Left lung (tissue), 4 donors: ENCODE measurements at regions not wholly inside any gene's neighbourhood (a gene's known extent, or its start where the extent isn't known, plus 50 kb on each side); places are given as distances from the start of the nearest gene placed in this dataset.

ENCODE experiments used
- ATAC-seq: fragments of 200-7000 bp; cut with Tn5 transposase; one replicate; pipeline ENCODE4 v1.9.1; 2020; ENCODE audit warnings: moderate library complexity
- DNase-seq, 4 donors: peaks; one replicate each; pipeline ENCODE4 v3.0.0-alpha.2; 2013 to 2020
- H3K27ac ChIP-seq, 2 donors: fragments of 200-600 bp; sonication (generic) in 1 of 2; one replicate each; pipeline versions ENCODE4 v1.5.0 to v1.8.0; 2020 to 2021
- H3K27me3 ChIP-seq, 2 donors: fragments of 200-600 bp; sonication (generic) in 1 of 2; one replicate each; pipeline versions ENCODE4 v1.5.0 to v1.8.0; 2020 to 2021
- H3K36me3 ChIP-seq, 2 donors: fragments of 200-600 bp; sonication (generic) in 1 of 2; one replicate each; pipeline versions ENCODE4 v1.5.0 to v1.8.0; 2020 to 2021
- H3K4me1 ChIP-seq, 2 donors: fragments of 200-600 bp; one replicate each; pipeline ENCODE4 v1.8.0; 2021
- H3K4me3 ChIP-seq, 2 donors: fragments of 200-600 bp; sonication (generic) in 1 of 2; one replicate each; pipeline versions ENCODE4 v1.5.0 to v1.8.0; 2020 to 2021; ENCODE audit warnings: mild to moderate bottlenecking in 1 of 2
- H3K9me3 ChIP-seq, 2 donors: fragments of 200-600 bp; sonication (generic) in 1 of 2; one replicate each; pipeline versions ENCODE4 v1.5.0 to v1.8.0; 2020 to 2021
- intact Hi-C, 2 donors: fragments of 100-400 bp; cut with DNase I; formaldehyde crosslinking; loops; one replicate each; pipeline versions ENCODE4 v1.11.2 to v1.14.2; 2022
- TF ChIP-seq, protein P1 (sequence below), 2 donors: fragments of 200-600 bp; sonication (generic) in 1 of 2; IDR thresholded peaks; one replicate each; pipeline versions ENCODE4 v1.5.0 to v1.8.0; 2021; ENCODE audit warnings: antibody characterized with exemption in 2 of 2
- donor health status: DM: no; HTN: yes; CAD: no.
- donor health status: DM: no; HTN: no; CAD: no.

DNA sequence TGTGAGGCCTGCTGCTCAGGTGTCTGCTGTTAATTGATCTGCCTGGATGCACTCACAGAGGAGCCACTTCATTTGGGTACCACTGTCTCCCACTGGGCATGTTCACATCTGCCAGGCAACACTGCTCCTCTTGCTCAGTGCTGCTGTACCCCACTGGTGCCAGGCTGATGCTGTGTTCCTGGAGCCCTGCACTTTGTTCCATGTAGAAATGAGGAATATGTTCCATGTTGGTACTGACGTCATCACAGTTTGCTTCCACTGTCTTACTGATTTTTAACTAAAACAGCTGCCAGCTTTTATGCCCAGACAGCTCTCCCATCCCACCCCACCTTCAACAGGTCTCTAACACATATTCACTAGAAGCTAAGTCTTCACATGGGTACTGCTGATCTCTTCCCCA, 355.7 kb downstream of the LRRC70 start:
- Histone ChIP-seq H3K27me3 (no peaks in the 10 kb centered on the region), H3K9me3 (no peaks in the 10 kb centered on the region), H3K27ac (no peak overlapping the region), H3K36me3 (no peaks in the 10 kb centered on the region), H3K4me1 (peaks cover 0 to 5% of the 10 kb centered on the region in 2 donors), H3K4me3 (no peak overlapping the region)
- no peak for DNase-seq
- intact Hi-C loops = no loop called here
- TF ChIP-seq, protein P1, sequence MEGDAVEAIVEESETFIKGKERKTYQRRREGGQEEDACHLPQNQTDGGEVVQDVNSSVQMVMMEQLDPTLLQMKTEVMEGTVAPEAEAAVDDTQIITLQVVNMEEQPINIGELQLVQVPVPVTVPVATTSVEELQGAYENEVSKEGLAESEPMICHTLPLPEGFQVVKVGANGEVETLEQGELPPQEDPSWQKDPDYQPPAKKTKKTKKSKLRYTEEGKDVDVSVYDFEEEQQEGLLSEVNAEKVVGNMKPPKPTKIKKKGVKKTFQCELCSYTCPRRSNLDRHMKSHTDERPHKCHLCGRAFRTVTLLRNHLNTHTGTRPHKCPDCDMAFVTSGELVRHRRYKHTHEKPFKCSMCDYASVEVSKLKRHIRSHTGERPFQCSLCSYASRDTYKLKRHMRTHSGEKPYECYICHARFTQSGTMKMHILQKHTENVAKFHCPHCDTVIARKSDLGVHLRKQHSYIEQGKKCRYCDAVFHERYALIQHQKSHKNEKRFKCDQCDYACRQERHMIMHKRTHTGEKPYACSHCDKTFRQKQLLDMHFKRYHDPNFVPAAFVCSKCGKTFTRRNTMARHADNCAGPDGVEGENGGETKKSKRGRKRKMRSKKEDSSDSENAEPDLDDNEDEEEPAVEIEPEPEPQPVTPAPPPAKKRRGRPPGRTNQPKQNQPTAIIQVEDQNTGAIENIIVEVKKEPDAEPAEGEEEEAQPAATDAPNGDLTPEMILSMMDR (IDR thresholded peaks at IDR 0.05) = no peak
- ATAC-seq = no peak

DNA sequence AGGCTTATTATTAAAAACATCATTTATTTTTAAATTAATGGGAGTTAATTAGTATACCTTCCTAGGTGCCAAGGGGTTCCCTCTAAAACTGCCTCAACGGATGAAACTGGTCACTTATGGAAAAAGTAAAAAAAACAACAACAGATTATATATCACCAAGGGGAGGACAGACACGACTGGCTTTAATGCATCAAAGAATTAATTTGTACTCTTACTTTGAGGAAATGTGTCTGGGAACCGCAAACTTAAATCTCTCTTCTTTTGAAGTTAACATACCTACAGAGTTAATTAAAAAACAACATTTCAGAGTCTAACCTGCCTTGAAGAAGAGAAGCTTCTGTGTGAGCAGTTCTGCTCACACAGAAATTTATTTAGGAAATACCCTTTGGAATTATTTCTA, 354.6 kb downstream of the LRRC70 start:
- DNase-seq = no peak
- intact Hi-C loops = no loop called here

DNA sequence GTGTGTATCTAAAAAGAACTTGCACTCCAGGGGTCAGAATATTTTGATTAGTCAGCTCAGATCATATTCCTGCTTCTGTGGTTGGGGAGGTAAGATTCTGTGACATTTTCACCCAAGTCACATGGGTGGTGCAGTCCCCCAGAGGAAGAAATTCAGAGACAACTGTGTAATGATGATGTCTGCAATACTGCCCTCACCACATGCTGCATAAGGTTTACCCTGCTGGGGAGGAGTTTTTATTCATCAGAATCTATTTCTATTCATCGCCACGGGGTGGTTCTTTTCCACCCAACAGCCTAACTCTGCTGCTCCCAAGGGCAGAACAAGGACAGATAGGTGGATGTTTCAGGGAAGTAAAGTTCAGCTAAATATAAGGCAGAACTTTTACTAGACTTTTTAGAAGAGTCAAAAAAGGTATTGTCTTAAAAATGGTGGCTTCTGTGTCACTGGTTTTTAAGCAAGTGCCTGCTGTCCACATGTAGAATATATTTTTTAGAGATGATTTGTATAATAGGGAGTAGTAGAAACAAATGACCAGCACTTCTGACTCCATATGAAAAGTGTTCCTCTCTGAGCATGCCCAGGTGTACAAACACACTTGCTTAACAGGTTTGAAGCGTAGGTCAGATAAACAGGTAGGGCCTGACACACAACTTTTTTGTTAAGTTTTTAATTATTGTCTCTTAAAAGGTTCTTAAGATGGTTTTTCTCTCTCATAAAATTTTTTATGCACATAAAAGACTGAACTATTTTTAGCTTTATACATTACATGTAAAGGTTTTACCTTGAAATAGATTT, 352.7 kb downstream of the LRRC70 start:
- ATAC-seq (peak; percentile 54), DNase-seq (peak in 1 of 4 donors; percentile 25)
- no peaks in the 10 kb centered on the region for H3K9me3 ChIP-seq
- H3K27ac ChIP-seq = no peak overlapping the region
- H3K36me3 ChIP-seq = no peaks in the 10 kb centered on the region
- TF ChIP-seq, protein P1 (IDR thresholded peaks at IDR 0.05) = no peak
- intact Hi-C loops = no loop called here
- no peaks in the 10 kb centered on the region for H3K27me3 ChIP-seq
- H3K4me1 ChIP-seq = no peaks in the 10 kb centered on the region
- H3K4me3 ChIP-seq = no peak overlapping the region

More for the DNA sequence above, 354.6 kb downstream of the LRRC70 start:
- TF ChIP-seq, protein P1 (IDR thresholded peaks at IDR 0.05) = no peak
- Histone ChIP-seq H3K27me3 (no peaks in the 10 kb centered on the region), H3K4me3 (no peak overlapping the region), H3K36me3 (no peaks in the 10 kb centered on the region), H3K4me1 (peaks cover 0 to 4% of the 10 kb centered on the region in 2 donors), H3K27ac (no peak overlapping the region), H3K9me3 (no peaks in the 10 kb centered on the region)
- no peak for ATAC-seq

DNA sequence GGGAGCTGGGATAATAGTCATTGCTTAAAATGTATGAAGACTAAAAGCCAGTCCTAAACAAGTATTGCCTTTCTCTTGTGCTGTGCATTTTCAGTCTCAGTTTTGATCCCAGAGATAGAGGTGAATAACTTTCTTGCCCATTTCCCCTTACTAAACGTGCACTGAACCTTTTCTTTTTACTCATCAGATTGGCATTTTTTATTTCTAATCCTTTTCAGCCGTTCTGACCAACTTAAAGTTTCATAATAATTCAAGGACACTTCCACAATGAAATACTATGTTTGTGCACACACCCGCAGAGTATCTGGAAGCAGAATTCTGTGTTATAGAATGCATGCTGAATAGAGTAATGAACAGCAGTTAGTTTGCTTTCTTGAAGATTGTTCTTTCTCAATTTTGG, 343.6 kb downstream of the LRRC70 start:
- H3K27ac ChIP-seq = no peak overlapping the region

DNA sequence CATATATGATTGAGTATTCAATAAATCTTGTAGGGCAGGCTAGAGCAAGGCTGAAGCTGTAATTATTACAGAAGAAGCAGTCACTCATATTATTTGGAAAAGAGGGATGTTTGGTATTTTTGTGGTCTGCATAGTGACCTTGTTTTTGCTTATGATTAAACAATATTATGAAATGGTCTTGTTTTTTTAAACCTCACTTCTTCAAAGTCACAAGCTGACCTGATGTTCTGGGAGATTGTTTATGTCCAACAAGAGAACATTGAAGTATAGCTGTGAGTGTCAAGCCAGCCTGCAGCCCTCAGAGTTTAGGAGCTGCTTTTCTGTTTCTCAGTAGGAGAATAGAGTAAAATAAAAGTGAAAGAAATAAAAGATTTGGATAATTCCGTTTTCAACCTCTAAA, 342.2 kb downstream of the LRRC70 start:
- H3K4me1 ChIP-seq = no peaks in the 10 kb centered on the region
- no peaks in the 10 kb centered on the region for H3K27me3 ChIP-seq
- H3K9me3 ChIP-seq = no peaks in the 10 kb centered on the region
- TF ChIP-seq, protein P1 (IDR thresholded peaks at IDR 0.05) = no peak
- no peak for ATAC-seq
- H3K4me3 ChIP-seq = no peak overlapping the region
- no peak for DNase-seq
- intact Hi-C loops = no loop called here
- no peaks in the 10 kb centered on the region for H3K36me3 ChIP-seq
- no peak overlapping the region for H3K27ac ChIP-seq

More for the DNA sequence above, 343.6 kb downstream of the LRRC70 start:
- TF ChIP-seq, protein P1 (IDR thresholded peaks at IDR 0.05) = no peak
- Histone ChIP-seq H3K27me3 (no peaks in the 10 kb centered on the region), H3K4me3 (no peak overlapping the region), H3K9me3 (no peaks in the 10 kb centered on the region), H3K4me1 (no peaks in the 10 kb centered on the region), H3K36me3 (no peaks in the 10 kb centered on the region)
- intact Hi-C loops = no loop called here
- no peak for DNase-seq
- no peak for ATAC-seq
